GM21381 (cell line): ENCODE measurements at regions not wholly inside any gene's neighbourhood (a gene's known extent, or its start where the extent isn't known, plus 50 kb on each side); places are given as distances from the start of the nearest gene placed in this dataset.
"Not testable (repeated sequence)": the region's sequence is repeated elsewhere in the genome, so short reads cannot be mapped to it uniquely, and the experiment has no call there.

Experiments used
- ATAC-seq: cut with Tn5 transposase; IDR thresholded peaks from one replicate; pipeline ENCODE4 v1.9.1; 2021; ENCODE audit warnings: mild to moderate bottlenecking, moderate library complexity; ENCODE audit not compliant: unreplicated experiment

DNA sequence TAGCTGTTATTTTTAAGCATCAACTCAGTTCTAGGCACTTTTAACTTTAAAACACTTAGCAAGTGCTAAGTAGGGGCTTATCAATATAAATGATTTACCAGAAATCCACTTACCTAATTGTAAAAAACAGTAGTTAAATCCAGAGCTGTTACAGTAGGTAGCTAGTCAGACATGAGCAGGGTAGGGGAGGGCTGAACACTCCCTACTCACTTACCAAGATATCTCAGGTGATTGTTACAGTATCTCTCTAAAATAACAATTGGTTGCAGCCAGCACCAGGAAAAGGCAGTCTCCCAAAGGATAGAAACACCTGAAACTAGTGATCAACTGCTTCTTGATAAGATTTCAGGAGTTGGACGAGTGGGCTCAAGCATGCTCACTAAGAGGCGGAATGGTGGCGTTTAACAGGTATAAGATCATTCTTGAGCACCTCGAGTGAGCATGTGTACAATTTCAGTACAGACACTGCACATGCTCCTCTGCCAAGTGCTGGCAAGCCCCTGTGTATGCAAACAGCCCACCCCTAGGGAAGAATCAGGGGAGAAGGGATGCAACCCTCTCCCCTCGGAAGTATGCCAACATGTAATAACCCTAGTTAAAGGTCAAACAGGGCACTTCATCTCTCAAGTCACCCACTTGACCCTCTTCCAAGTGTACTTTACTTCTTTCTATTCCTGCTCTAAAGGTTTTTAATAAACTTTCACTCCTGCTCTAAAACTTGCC is 1113.6 kb upstream of the SEL1L start:
- ATAC-seq, result no peak

DNA sequence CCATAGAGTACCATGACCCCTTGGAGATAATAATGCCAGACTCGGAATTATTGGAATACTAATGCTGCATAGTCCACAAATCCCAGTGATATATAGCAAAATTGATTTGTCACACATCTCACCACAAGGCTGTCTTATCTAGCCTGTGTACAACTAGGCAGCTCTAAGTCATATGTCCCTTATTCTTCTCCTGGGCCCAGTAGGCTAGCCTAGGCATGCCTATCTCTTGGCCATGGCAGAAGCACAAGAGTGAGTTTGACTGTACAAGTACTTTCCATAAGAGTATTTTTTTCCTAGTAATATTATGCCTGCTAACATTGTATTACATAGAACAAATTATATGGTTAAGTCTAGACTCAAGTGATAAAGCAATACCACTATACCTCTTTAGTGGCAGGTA is 1122.1 kb upstream of the SEL1L start:
- ATAC-seq, result no peak

DNA sequence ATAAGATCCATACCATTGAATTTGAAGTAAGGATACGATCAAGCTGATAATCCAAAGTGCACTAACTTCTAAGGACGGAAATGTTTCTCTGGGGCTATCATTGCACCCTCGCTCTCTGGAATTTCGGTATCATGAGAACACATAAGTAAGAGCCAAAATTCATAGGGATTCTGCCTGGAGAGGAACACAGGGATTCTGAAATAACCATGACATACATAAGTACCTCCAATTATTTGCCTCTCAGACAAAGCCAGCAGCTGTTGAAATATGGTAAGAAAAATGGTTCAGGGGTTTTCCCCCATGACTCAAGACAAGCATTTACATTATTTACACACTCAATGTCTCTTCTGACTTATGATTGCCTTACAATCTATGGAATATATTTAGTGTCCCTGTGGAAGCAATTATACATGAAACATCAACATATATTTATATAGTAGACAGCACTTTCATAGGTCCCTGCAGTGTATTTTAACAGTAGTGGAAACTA is 1123.6 kb upstream of the SEL1L start:
- no peak for ATAC-seq

DNA sequence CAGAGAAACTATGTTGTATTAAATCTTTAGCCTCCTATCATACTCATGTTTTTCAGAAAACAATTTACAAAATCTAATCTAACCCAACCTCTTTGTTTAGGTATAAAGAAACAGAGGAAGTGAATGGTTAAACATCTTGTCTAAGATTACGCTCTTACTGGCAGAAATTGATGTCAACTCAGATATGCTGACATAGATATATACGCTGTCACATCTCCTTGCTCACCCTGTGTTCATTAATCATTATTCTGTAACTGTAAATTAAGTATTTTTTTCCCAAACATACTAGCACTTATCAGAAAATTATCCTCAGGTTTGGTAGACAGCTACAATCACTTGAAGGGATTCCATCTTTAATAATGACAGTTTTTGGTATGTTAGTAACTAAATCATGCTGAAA is 1127.6 kb upstream of the SEL1L start:
- ATAC-seq, result no peak

DNA sequence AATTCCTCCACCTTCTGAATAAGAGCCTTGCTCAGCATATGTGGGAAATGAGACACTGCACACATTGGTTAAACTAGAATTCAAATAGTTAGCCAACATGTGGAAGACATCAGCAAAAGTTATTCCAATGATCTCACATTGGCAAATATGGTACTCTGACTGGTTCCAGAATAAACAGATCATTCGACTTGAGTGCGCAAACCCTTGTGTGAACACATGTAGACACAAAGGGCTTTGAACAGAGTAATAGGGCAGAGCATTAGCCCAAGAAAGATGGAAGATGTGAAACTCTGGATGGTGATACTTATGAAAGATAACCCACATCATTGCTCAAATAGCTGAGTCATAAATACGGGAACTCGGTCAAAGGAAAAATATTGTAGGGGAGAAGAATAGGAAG is 1133.4 kb upstream of the SEL1L start:
- ATAC-seq, result no peak

DNA sequence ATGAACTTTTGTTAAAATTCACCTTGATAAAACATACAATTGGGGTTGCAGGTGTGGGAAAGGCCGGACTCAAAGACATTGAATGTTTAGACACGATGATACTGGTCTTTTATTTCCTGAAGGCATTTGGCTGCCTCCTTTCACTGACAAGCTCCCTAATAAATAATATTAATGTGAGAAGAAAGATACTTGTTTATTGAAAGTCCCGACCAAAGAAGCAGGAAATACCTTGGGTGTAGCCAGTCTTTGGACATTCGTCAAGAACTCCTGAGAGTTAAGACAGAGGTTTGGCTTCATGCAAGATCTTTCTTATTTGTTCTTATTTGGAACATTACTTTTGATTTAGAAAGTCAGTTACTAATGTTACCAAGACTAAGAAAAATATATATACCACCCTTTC is 1133.8 kb upstream of the SEL1L start:
- ATAC-seq, result no peak

DNA sequence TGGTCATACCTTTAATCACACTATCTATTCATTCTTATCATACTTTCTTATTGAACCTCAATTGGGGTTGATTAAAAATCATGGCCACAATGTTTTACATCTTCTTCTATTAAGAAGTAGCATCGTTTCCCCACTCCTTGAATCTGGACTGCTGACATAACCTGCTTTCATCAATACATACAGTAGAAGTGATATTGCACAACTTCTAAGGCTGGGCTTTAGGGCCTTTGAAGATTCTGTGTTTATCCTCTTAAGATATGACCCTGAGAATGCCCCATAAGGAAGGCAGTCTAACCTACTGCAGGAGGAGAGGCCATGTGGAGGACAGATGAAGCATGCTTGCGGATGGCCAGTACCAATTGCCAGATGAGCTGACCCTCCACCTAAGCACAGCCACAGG is 1142.8 kb upstream of the SEL1L start:
- ATAC-seq, result no peak

DNA sequence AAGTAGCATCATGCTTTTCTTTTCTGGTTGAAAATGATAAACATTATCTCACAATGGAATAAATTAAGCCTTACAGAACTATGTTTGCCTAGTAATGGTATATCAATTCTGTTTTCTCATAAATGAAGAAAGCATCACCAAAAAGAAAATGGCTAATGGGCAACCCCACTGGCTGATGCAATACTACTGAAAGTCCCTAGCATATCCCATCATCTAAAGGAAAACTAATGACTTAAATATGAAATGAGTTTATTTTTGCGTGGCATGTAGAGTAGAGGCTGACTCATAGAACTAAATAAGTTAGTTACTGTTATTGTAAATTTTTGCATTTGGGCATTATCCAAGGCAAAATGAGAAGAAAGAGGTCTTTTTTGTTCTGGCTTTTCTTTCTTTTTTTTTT is 1156.3 kb upstream of the SEL1L start:
- ATAC-seq, result no peak

DNA sequence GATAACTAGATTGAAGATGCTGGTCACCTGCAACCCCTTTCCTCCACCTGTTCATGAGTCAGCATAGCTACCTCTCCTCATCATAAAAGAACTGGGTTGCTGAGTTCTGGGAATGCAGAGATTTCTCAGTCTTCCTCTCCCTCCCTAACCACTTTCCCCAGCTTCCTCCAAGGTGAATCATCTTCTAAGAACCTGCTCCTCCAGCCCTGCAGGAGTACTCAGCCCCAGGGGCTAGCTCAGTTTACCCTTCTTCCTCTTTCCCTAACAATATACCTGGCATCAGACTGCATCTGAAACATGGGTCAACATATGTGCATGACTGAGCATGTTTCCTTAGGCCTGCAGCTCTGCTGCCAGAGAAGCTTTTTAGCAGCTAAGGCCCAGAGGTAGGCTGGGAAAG is 1157.5 kb upstream of the SEL1L start:
- not testable (repeated sequence) for ATAC-seq

DNA sequence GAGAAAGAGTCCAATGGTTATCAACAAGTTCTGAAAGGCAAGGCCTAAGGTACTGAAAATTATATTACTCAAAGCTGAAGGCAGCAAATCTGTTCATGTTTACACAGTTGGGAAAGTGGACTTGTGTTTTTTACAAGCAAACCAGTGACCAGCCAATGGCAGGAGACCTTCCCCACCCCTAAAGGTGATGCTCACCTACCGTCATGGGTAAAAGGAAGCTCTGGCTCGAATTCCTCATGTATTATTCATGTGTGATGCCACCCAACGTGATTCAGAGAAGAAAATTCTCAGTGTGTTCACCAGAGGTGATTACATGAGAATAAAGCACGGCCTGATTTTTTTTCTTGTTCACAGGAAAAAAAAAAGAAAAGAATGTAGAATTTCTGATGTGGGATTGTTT is 1161.2 kb upstream of the SEL1L start:
- no peak for ATAC-seq

DNA sequence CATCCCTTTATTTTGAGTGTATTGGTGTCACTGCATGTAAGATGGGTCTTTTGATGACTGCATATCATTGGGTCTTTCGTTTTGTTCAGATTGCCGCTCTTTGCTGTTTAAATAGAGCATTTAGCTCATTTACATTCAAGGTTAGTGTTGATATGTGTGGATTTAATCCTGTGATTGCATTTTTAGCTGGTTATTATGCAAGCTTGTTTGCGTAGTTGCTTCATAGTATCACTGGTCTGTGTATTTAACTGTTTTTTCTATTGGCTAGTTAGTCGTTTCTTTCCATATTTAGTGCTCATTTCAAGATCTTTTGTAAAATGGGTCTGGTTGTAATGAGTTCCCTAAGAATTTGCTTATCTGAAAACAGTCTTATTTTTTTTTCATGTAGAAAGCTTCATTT is 1170.6 kb upstream of the SEL1L start:
- no peak for ATAC-seq

DNA sequence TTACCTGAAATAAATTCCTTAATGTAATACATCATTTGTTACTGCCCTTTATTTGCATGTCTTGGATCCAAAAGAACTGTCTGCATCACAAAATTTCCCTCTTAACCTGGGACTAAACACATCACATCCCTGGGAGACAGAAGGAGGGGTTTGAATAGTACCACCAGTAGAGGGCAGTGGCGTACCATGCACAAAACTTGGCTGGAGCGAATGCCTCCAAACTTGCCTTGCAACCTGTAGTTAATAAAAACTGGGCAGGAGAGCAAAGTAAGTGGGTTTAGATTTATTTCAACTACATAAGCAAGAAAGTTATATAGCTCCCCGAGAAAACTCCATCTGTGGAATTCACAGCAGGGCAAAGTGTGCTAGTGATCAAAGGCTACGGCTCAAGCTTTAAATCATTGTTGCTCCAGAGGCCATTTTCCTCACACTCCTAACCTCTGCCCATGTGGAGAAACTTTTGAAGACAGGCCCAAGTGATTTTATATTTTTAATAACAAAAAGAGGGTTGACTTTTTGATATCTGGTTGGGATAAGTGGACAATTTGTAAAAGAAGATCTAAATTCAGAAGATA is 1176.7 kb upstream of the SEL1L start:
- ATAC-seq, result no peak

DNA sequence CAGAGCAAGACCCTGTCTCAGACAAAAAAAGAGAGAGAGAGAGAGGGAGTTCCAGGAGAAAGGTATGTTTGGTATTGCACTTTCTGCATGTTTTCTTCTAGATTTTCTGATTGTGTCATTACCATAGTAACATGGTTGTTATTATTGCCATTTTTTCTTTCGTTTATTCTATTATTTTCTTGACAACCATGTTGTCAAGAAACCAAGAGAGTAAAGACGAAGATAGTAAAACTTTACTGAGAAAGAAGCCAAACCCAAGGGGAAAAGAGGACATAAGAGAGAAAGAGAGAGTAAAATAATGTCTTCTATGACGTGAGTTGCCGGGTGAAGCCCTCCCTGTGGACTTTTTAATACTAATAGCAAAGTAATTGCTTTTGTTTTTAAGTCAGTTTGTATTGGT is 1186.0 kb upstream of the SEL1L start:
- no peak for ATAC-seq

DNA sequence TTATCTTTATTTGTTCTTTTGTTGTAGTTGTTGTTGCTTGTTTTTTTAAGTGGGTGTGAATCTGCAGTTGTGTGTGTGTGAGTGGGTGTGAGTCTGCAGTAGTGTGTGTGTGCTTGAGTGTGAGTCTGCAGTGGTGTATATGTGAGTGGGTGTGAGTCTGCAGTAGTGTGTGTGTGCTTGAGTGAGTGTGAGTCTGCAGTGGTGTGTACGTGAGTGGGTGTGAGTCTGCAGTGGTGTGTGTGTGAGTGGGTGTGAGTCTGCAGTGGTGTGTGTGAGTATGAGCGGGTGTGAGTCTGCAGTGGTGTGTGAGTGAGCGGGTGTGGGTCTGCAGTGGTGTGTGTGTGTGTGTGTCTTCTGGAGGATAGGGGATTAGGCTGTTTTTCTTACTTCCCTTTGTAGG is 1186.8 kb upstream of the SEL1L start:
- no peak for ATAC-seq

DNA sequence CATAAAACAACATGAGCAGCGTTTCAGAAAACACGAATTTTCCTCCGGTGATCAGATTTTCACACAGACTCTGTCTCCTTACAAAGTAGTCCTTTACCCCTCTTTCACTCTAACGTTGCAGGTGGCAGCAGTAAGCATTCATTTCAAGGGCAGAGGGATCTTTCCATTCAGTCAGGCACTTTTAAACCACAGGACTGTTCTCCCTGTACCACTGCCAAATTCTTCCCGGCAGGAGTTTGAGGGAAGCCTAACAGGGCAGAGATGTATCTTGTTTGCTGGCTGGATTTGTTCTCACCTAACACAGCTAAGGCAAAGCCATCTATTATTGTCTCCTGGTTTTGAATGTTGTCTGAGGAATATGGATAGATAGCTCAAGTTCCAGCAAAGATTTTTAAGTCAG is 1187.3 kb upstream of the SEL1L start:
- no peak for ATAC-seq

DNA sequence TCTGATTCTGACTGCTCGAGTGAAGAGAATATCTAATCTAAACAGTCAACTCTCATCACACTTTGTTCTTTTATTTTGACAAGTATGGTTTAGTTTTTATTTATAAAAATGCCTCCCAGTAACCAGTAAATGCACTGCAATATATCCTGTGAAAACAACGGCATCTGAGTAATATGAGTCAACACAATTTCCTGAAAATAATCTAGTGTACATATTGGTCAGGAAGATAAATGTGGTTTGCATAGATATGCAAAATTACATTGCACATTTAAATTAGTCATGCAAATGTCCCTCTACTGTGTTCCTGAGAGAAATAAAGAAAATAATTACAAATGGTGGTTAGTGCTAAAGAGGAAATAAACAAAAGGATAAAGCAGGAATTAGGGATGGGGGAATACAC is 1190.7 kb upstream of the SEL1L start:
- ATAC-seq, result no peak

DNA sequence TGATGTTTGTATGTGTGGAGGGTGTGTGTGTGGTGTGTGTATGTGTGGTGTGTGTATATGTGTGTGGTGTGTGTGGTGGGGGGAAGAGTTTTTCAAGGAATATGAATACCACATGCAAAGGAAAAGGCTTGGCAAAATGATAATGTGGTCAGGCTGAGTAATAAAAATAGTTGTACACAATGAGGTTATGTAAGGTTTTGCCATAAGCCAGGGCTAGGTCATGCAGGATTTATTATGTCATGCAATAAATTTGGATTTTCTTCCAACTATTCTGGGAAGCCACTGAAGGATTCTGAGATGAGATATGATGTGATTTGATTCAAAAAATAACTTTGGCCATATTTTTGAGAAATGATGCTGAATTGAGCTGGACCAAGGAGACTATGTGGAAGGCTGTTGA is 1191.6 kb upstream of the SEL1L start:
- no peak for ATAC-seq

DNA sequence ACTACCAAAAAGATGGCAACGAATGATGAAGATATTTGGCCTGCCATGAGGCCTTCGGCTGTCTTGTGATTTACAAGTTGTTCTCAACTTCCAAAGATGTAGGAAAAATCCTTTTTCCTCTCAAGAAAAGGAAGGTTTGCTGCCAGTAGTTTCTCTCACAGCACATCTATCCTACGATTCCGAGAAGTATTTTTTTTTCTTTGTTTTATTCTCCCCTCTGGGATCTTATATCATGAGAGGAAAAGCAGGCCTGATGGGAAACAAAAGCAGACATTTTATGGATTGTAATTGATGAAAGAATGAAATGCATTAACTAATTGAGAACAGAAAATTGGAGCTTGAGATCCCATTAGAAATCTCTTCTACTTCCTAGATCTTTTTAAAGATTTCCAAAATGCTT is 1197.9 kb upstream of the SEL1L start:
- no peak for ATAC-seq

DNA sequence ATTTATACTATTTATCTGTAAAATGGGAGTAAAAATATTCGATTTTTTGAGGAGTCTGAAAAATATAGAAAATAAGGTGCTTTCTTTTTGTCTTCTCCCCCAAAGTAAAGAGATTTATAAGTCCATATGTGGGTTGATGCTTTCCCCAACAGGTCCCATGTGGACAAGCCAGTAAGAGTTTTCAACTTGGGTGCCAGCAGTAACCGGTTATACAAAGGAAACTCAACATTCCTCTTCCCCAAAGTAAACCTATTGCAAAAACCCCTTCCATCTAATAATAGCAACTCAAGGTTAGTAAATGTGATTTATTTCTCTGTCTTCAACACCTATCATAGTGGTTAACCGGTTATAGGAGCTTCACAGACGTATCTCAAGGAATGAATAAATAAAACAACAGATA is 1206.9 kb upstream of the SEL1L start:
- no peak for ATAC-seq

DNA sequence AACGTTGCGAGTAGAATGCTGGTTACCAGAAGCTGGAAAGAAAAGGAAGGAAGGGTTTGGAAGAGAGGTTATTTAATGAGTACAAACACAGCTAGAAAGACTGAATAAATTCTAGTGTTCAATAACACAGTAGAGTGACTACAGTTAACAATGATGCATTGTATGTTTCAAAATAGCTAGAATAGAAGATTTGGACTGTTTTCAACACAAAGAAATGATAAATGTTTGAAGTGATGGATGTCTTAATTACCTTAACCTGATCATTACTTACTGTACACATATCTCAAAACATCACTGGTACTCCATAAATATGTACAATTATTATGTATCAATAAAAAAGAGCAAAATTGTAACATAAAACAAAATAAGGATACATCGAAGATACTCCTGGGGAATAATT is 1221.8 kb upstream of the SEL1L start:
- ATAC-seq, result no peak

DNA sequence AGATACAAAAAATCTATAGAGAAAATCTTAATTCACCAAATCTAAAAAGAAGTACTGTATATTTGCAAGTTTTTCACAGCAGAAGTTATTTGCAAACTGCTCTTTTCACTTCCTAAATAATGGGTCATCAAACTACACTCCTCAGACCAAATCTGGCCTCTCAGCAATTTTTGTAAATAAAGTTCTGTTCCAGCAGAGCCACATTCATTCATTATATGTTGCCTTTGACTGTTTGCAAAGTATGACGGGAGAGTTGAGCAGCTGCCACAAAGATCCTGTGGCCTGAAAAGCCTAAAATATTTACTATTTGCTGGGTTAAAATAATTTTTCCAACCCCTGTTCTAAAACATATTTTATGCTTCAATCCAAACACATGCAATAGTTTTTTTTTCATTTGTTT is 1222.3 kb upstream of the SEL1L start:
- ATAC-seq, result no peak

DNA sequence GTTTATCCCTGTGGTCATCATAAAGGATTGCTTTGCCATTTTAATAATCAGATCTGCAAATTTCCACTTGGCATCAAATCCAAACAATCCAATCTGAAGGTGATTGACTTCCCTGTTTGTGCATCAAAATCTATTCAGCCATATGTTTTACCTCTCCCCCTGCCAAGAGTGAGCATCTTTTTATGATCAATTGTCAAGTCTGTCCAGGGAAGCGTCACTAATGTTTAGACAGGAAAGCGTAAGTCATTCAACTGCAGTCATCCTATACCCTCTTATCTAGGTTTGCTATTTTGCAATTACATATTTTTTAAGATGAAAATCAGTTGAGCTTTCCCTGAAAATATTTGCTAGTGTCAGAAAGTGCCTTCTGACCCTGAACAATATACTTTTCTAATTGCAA is 1224.1 kb upstream of the SEL1L start:
- ATAC-seq, result no peak

DNA sequence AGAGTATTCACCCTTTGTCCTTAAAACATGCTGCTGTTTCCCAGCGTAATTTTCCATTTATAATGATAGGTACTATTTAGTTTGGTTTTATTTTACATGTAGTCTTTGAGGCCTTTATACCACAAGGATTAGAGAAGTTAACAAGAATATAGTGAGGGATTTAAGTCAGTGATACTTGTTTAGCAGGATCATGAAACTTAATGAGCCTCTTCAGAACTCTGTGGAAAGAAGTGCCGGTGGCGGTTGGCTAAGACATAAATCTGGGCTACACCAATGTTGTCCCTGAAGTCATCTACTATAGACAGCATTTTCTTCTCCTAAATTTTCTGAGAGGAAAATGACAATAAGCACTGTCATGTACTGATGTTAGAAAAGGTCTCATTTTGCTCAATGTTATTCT is 1226.0 kb upstream of the SEL1L start:
- ATAC-seq, result no peak
